ENCODE measurements at regions not wholly inside any gene's neighbourhood (a gene's known extent, or its start where the extent isn't known, plus 50 kb on each side); places are given as distances from the start of the nearest gene placed in this dataset.

DNA sequence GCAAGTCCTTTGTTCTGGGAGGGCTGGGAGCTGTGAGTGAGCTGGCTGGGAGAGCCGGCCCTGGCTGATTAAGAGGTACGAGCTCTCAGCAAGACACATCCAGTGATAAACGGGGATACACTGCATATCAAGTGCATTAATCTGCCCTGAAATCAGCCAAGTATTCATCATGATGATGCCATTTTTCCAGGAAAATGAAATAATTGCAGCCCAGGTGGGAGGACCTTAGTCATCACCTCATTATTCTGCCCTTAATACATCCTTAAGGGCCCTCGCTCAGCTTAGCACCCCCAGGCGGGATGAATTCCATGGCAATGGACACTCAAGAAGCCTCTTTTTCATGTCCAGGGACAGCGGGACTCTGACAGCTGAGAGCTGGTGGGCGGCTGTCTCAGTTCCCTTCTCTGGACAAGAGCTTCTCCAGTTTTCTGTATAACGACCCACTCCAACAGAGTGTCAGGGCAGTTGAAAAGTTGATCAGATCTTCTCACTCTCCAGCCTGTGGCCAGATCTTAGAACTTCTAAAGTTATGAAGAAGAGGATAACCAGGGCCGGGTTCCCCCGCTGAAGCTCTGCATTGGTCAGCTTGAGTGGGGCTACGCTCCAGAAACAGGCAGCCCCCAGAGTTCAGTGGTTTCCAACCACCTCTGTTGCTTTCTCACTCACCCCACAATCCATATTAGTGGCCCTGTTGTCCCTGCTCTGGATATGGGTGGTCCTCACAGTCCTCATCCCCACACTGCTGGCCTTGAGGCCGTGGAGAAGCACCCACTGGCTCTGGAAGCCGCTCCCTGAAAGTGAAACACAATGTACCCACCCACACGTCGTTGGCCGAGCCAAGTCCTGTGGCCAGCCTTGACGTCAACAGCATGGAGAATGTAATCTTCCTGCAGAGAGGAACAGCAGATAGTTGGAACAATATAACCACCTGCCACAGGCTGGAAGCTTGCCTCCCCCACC, 306.2 kb upstream of the DIO3 start:
- H4K91ac ChIP-seq (ENCODE audit: low read length), result no peak overlapping the region

DNA sequence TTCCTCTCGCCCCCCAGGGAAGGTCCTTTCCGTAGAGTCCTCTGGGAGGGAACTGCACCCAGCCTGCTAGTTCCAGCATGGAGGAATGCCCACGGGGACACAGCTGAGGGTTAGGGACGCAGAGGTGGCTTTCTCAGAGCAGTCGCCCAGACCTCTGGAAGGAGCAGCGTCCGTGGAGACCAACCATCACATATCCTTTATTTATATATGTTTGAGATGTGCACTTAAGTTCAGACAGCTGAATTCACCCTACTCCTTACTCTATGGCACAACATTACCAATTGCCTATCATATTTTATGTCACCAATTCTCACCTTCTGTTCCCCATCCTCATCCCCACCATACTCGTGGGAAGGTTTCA, 305.6 kb upstream of the DIO3 start:
- no peak overlapping the region for H2BK15ac ChIP-seq (ENCODE audit: low read depth, poor library complexity, severe bottlenecking)
- no peaks in the 10 kb centered on the region for H3K9me3 ChIP-seq (ENCODE audit: control insufficient read depth, low read length)
- H3K18ac ChIP-seq (ENCODE audit: low read depth in 1 of 2, low read length in 2 of 2), result no peak overlapping the region
- H3K79me1 ChIP-seq (replicated peaks; ENCODE audit: low read length, poor library complexity, severe bottlenecking), result no peaks in the 10 kb centered on the region
- 81% methylated on average over 2 of the region's 8 CpGs for WGBS
- no peak overlapping the region for H2AK5ac ChIP-seq (ENCODE audit: low read length, severe bottlenecking)
- no peak overlapping the region for H2BK12ac ChIP-seq (ENCODE audit: low read length in 2 of 2)
- no peak overlapping the region for H3K4me3 ChIP-seq (ENCODE audit: insufficient read depth in 1 of 2, low read depth in 1 of 2, low read length in 2 of 2)
- no peak overlapping the region for H3K4ac ChIP-seq (ENCODE audit: low read depth in 1 of 2, low read length in 2 of 2)
- H2BK120ac ChIP-seq (ENCODE audit: low read depth, low read length), result no peak overlapping the region
- DNase-seq, result no peak
- no peaks in the 10 kb centered on the region for H3K4me1 ChIP-seq (ENCODE audit: control insufficient read depth, insufficient read depth, low read depth, low read length)
- no peak overlapping the region for H2AFZ ChIP-seq (ENCODE audit: low read depth, low read length)
- H3K27ac ChIP-seq (ENCODE audit: low read length, poor library complexity, severe bottlenecking), result no peak overlapping the region
- no peaks in the 10 kb centered on the region for H3K36me3 ChIP-seq (ENCODE audit: control insufficient read depth in 1 of 2, insufficient read depth in 2 of 2, low read depth in 1 of 2, low read length in 2 of 2)
- no peak overlapping the region for H3K23ac ChIP-seq (ENCODE audit: low read length in 2 of 2)
- H3K9ac ChIP-seq (ENCODE audit: low read length), result no peak overlapping the region
- H4K91ac ChIP-seq (ENCODE audit: low read length), result no peak overlapping the region
- no peak overlapping the region for H3K14ac ChIP-seq (ENCODE audit: low read length in 2 of 2)
- H3K27me3 ChIP-seq (ENCODE audit: control insufficient read depth in 1 of 2, insufficient read depth in 1 of 2, low read length in 2 of 2), result peaks cover 0 to 26% of the 10 kb centered on the region in 2 experiments
- H2BK5ac ChIP-seq (ENCODE audit: low read depth, low read length, poor library complexity, severe bottlenecking), result no peak overlapping the region
- H3K4me2 ChIP-seq (ENCODE audit: low read length, poor library complexity, severe bottlenecking), result no peak overlapping the region
- H4K8ac ChIP-seq (ENCODE audit: low read length), result no peak overlapping the region

More for the DNA sequence above, 306.2 kb upstream of the DIO3 start:
- no peak overlapping the region for H3K18ac ChIP-seq (ENCODE audit: low read depth in 1 of 2, low read length in 2 of 2)
- no peak overlapping the region for H2BK12ac ChIP-seq (ENCODE audit: low read length in 2 of 2)
- H3K79me1 ChIP-seq (replicated peaks; ENCODE audit: low read length, poor library complexity, severe bottlenecking), result no peaks in the 10 kb centered on the region
- WGBS, result 84% methylated on average over 17 of the region's 17 CpGs
- no peak overlapping the region for H3K9ac ChIP-seq (ENCODE audit: low read length)
- H2BK15ac ChIP-seq (ENCODE audit: low read depth, poor library complexity, severe bottlenecking), result no peak overlapping the region
- H3K23ac ChIP-seq (ENCODE audit: low read length in 2 of 2), result no peak overlapping the region
- no peak overlapping the region for H3K4me2 ChIP-seq (ENCODE audit: low read length, poor library complexity, severe bottlenecking)
- H2BK120ac ChIP-seq (ENCODE audit: low read depth, low read length), result no peak overlapping the region
- H3K27me3 ChIP-seq (ENCODE audit: control insufficient read depth in 1 of 2, insufficient read depth in 1 of 2, low read length in 2 of 2), result peaks cover 0 to 26% of the 10 kb centered on the region in 2 experiments
- no peak overlapping the region for H2BK5ac ChIP-seq (ENCODE audit: low read depth, low read length, poor library complexity, severe bottlenecking)
- no peaks in the 10 kb centered on the region for H3K4me1 ChIP-seq (ENCODE audit: control insufficient read depth, insufficient read depth, low read depth, low read length)
- no peak overlapping the region for H3K27ac ChIP-seq (ENCODE audit: low read length, poor library complexity, severe bottlenecking)
- H3K14ac ChIP-seq (ENCODE audit: low read length in 2 of 2), result no peak overlapping the region
- H3K4ac ChIP-seq (ENCODE audit: low read depth in 1 of 2, low read length in 2 of 2), result no peak overlapping the region
- H3K9me3 ChIP-seq (ENCODE audit: control insufficient read depth, low read length), result no peaks in the 10 kb centered on the region
- no peaks in the 10 kb centered on the region for H3K36me3 ChIP-seq (ENCODE audit: control insufficient read depth in 1 of 2, insufficient read depth in 2 of 2, low read depth in 1 of 2, low read length in 2 of 2)
- H3K4me3 ChIP-seq (ENCODE audit: insufficient read depth in 1 of 2, low read depth in 1 of 2, low read length in 2 of 2), result no peak overlapping the region
- no peak overlapping the region for H2AK5ac ChIP-seq (ENCODE audit: low read length, severe bottlenecking)
- no peak overlapping the region for H2AFZ ChIP-seq (ENCODE audit: low read depth, low read length)
- no peak for DNase-seq
- no peak overlapping the region for H4K8ac ChIP-seq (ENCODE audit: low read length)

DNA sequence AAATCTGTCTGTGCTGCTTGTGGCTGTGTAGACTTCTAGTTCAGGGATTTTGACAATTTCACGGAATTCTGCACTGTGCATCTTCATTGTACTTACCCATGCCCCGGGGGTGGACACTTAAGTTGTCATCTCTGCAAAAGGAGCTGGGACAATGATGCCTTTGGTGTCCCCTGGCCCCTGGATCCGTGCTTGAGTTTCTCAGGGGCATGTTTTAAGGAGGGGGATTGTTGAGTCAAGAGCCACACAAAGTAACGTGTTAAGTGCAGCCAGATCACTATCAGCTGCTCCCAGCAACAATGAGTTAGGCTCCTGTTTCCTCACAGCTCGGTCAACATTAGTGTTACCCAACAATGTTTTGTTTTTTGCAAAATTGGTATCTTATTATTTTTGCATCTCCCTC, 305.0 kb upstream of the DIO3 start:
- whole genome bisulfite sequencing, result 54% methylated on average over 3 of the region's 5 CpGs
- H3K9ac ChIP-seq (ENCODE audit: low read length), result no peak overlapping the region

DNA sequence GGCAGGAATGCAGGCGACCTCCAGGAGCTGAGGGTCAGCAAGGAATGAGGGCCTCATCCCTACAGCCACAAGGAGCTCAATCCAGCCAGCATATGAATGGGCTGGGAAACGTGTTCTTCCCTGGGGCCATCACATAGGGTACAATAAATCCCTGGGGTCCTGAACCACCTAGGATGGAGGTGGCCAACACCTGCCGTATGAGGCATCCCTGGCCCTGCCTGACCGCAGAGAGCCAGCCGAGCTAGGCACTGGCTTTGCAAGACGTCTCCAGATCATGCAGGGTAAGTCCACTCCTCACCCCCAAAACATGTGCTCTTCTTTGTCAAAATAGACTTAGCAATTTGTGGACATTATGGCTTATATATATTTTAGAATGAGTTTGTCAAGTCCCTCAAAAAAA, 303.7 kb upstream of the DIO3 start:
- no peak for DNase-seq
- Histone ChIP-seq H3K4me3 (ENCODE audit: insufficient read depth in 1 of 2, low read depth in 1 of 2, low read length in 2 of 2) (no peak overlapping the region), H2AFZ (ENCODE audit: low read depth, low read length) (no peak overlapping the region), H3K36me3 (ENCODE audit: control insufficient read depth in 1 of 2, insufficient read depth in 2 of 2, low read depth in 1 of 2, low read length in 2 of 2) (no peaks in the 10 kb centered on the region), H3K14ac (ENCODE audit: low read length in 2 of 2) (no peak overlapping the region), H3K4me1 (ENCODE audit: control insufficient read depth, insufficient read depth, low read depth, low read length) (no peaks in the 10 kb centered on the region), H2BK120ac (ENCODE audit: low read depth, low read length) (no peak overlapping the region), H3K9me3 (ENCODE audit: control insufficient read depth, low read length) (peaks cover 4% of the 10 kb centered on the region), H2BK12ac (ENCODE audit: low read length in 2 of 2) (no peak overlapping the region), H2BK15ac (ENCODE audit: low read depth, poor library complexity, severe bottlenecking) (no peak overlapping the region), H2AK5ac (ENCODE audit: low read length, severe bottlenecking) (no peak overlapping the region), H3K9ac (ENCODE audit: low read length) (no peak overlapping the region), H3K18ac (ENCODE audit: low read depth in 1 of 2, low read length in 2 of 2) (no peak overlapping the region), H3K79me1 (replicated peaks; ENCODE audit: low read length, poor library complexity, severe bottlenecking) (no peaks in the 10 kb centered on the region), H4K91ac (ENCODE audit: low read length) (no peak overlapping the region), H4K8ac (ENCODE audit: low read length) (no peak overlapping the region), H3K4me2 (ENCODE audit: low read length, poor library complexity, severe bottlenecking) (no peak overlapping the region), H3K23ac (ENCODE audit: low read length in 2 of 2) (no peak overlapping the region), H2BK5ac (ENCODE audit: low read depth, low read length, poor library complexity, severe bottlenecking) (no peak overlapping the region), H3K4ac (ENCODE audit: low read depth in 1 of 2, low read length in 2 of 2) (no peak overlapping the region), H3K27me3 (ENCODE audit: control insufficient read depth in 1 of 2, insufficient read depth in 1 of 2, low read length in 2 of 2) (peaks cover 0 to 14% of the 10 kb centered on the region in 2 experiments), H3K27ac (ENCODE audit: low read length, poor library complexity, severe bottlenecking) (no peak overlapping the region)
- WGBS, result 76% methylated on average over 5 of the region's 6 CpGs

More for the DNA sequence above, 305.0 kb upstream of the DIO3 start:
- Histone ChIP-seq H4K8ac (ENCODE audit: low read length) (no peak overlapping the region), H3K23ac (ENCODE audit: low read length in 2 of 2) (no peak overlapping the region), H3K27ac (ENCODE audit: low read length, poor library complexity, severe bottlenecking) (no peak overlapping the region), H2BK15ac (ENCODE audit: low read depth, poor library complexity, severe bottlenecking) (no peak overlapping the region), H2BK12ac (ENCODE audit: low read length in 2 of 2) (no peak overlapping the region), H2AK5ac (ENCODE audit: low read length, severe bottlenecking) (no peak overlapping the region), H3K4ac (ENCODE audit: low read depth in 1 of 2, low read length in 2 of 2) (no peak overlapping the region), H2BK120ac (ENCODE audit: low read depth, low read length) (no peak overlapping the region), H3K18ac (ENCODE audit: low read depth in 1 of 2, low read length in 2 of 2) (no peak overlapping the region), H3K4me3 (ENCODE audit: insufficient read depth in 1 of 2, low read depth in 1 of 2, low read length in 2 of 2) (no peak overlapping the region), H3K4me2 (ENCODE audit: low read length, poor library complexity, severe bottlenecking) (no peak overlapping the region), H3K36me3 (ENCODE audit: control insufficient read depth in 1 of 2, insufficient read depth in 2 of 2, low read depth in 1 of 2, low read length in 2 of 2) (no peaks in the 10 kb centered on the region), H4K91ac (ENCODE audit: low read length) (no peak overlapping the region), H3K4me1 (ENCODE audit: control insufficient read depth, insufficient read depth, low read depth, low read length) (no peaks in the 10 kb centered on the region), H2AFZ (ENCODE audit: low read depth, low read length) (no peak overlapping the region), H3K9me3 (ENCODE audit: control insufficient read depth, low read length) (no peaks in the 10 kb centered on the region), H2BK5ac (ENCODE audit: low read depth, low read length, poor library complexity, severe bottlenecking) (no peak overlapping the region), H3K79me1 (replicated peaks; ENCODE audit: low read length, poor library complexity, severe bottlenecking) (no peaks in the 10 kb centered on the region), H3K27me3 (ENCODE audit: control insufficient read depth in 1 of 2, insufficient read depth in 1 of 2, low read length in 2 of 2) (peaks cover 0 to 26% of the 10 kb centered on the region in 2 experiments), H3K14ac (ENCODE audit: low read length in 2 of 2) (no peak overlapping the region)
- no peak for DNase-seq
